NK-92 treated with Interleukin-12 subunit alpha and Interleukin-12 subunit beta, amount 100 ng/mL, for 24 hours (cell line): ENCODE measurements at regions not wholly inside any gene's neighbourhood (a gene's known extent, or its start where the extent isn't known, plus 50 kb on each side); places are given as distances from the start of the nearest gene placed in this dataset.
"Not testable (repeated sequence)": the region's sequence is repeated elsewhere in the genome, so short reads cannot be mapped to it uniquely, and the experiment has no call there.

ENCODE experiments used
- DNase-seq: peaks from one replicate; lab custom pipeline; 2025; lab: John Stamatoyannopoulos, UW

- DNase-seq = no peak
Measured at GRCh38 chr11:38006466-38006865, 1408.4 kb upstream of the RAG2 start.

GRCh38 chr11:38005597-38005996, 1407.6 kb upstream of the RAG2 start:
- DNase-seq = no peak

- no peak for DNase-seq
Measured at GRCh38 chr11:37999171-37999570, 1401.1 kb upstream of the RAG2 start.

- no peak for DNase-seq
Measured at GRCh38 chr11:37995886-37996285, 1397.8 kb upstream of the RAG2 start.

- no peak for DNase-seq
Measured at GRCh38 chr11:37988031-37988430, 1390.0 kb upstream of the RAG2 start.

- no peak for DNase-seq
Measured at GRCh38 chr11:37984991-37985390, 1387.0 kb upstream of the RAG2 start.

- DNase-seq = no peak
Measured at GRCh38 chr11:37978647-37979046, 1380.6 kb upstream of the RAG2 start.

GRCh38 chr11:37973941-37974340, 1375.9 kb upstream of the RAG2 start:
- no peak for DNase-seq

- no peak for DNase-seq
Measured at GRCh38 chr11:37972691-37973090, 1374.7 kb upstream of the RAG2 start.

GRCh38 chr11:37969336-37969735, 1371.3 kb upstream of the RAG2 start:
- DNase-seq = not testable (repeated sequence)

GRCh38 chr11:37968148-37968547, 1370.1 kb upstream of the RAG2 start:
- DNase-seq = no peak

GRCh38 chr11:37967635-37968034, 1369.6 kb upstream of the RAG2 start:
- DNase-seq = no peak

GRCh38 chr11:37963440-37963839, 1365.4 kb upstream of the RAG2 start:
- no peak for DNase-seq

GRCh38 chr11:37957717-37958116, 1359.7 kb upstream of the RAG2 start:
- DNase-seq = no peak

GRCh38 chr11:37951996-37952395, 1354.0 kb upstream of the RAG2 start:
- DNase-seq = no peak

- DNase-seq = no peak
Measured at GRCh38 chr11:37948258-37948657, 1350.2 kb upstream of the RAG2 start.

GRCh38 chr11:37947821-37948220, 1349.8 kb upstream of the RAG2 start:
- no peak for DNase-seq

GRCh38 chr11:37946155-37946766, 1348.2 kb upstream of the RAG2 start:
- DNase-seq = no peak

GRCh38 chr11:37942081-37942480, 1344.0 kb upstream of the RAG2 start:
- no peak for DNase-seq

GRCh38 chr11:37929100-37929653, 1331.1 kb upstream of the RAG2 start:
- no peak for DNase-seq

GRCh38 chr11:37926772-37927171, 1328.7 kb upstream of the RAG2 start:
- no peak for DNase-seq

- no peak for DNase-seq
Measured at GRCh38 chr11:37916331-37916730, 1318.3 kb upstream of the RAG2 start.

- no peak for DNase-seq
Measured at GRCh38 chr11:37914859-37915258, 1316.8 kb upstream of the RAG2 start.

- DNase-seq = no peak
Measured at GRCh38 chr11:37908219-37908548, 1310.1 kb upstream of the RAG2 start.
